HL-60 (cell line): ENCODE measurements at regions not wholly inside any gene's neighbourhood (a gene's known extent, or its start where the extent isn't known, plus 50 kb on each side); places are given as distances from the start of the nearest gene placed in this dataset.

Source experiments
- DNase-seq, 2 experiments: peaks; one replicate each; pipeline ENCODE4 v3.0.0-alpha.2; 2010 to 2020; ENCODE audit warnings: low read depth in 1 of 2, low spot score in 1 of 2
- H3K27ac ChIP-seq: fragments of 250-450 bp; sonication (Bioruptor Pico); replicated peaks from 2 replicates; pipeline ENCODE4 v1.5.1; 2020; ENCODE audit warnings: mild to moderate bottlenecking, moderate library complexity
- H3K27me3 ChIP-seq: fragments of 250-450 bp; sonication (Bioruptor Pico); 2 replicates; pipeline ENCODE4 v1.5.1; 2021; ENCODE audit warnings: mild to moderate bottlenecking, moderate library complexity; ENCODE audit not compliant: insufficient read depth, poor library complexity, severe bottlenecking
- H3K4me3 ChIP-seq: replicated peaks from 2 replicates; pipeline ENCODE4 v1.5.1; 2011; ENCODE audit warnings: mild to moderate bottlenecking, control low read depth, low read length; ENCODE audit not compliant: insufficient read depth
- CTCF ChIP-seq: IDR thresholded peaks from one replicate; pipeline ENCODE4 v1.5.1; 2011; ENCODE audit warnings: low read length, control low read depth, inconsistent platforms; ENCODE audit not compliant: insufficient read depth
- GABPA ChIP-seq: IDR thresholded peaks from 2 replicates; pipeline ENCODE4 v1.6.1; 2012; ENCODE audit warnings: low read depth
- POLR2AphosphoS5 ChIP-seq: IDR thresholded peaks from 2 replicates; pipeline ENCODE4 v1.6.1; 2012; ENCODE audit warnings: low read depth
- REST ChIP-seq: IDR thresholded peaks from 2 replicates; pipeline ENCODE4 v1.6.1; 2012; ENCODE audit warnings: low read depth; ENCODE audit not compliant: insufficient replicate concordance
- SPI1 ChIP-seq: IDR thresholded peaks from 2 replicates; pipeline ENCODE4 v1.6.1; 2012; ENCODE audit warnings: low read depth, mild to moderate bottlenecking, borderline replicate concordance

DNA sequence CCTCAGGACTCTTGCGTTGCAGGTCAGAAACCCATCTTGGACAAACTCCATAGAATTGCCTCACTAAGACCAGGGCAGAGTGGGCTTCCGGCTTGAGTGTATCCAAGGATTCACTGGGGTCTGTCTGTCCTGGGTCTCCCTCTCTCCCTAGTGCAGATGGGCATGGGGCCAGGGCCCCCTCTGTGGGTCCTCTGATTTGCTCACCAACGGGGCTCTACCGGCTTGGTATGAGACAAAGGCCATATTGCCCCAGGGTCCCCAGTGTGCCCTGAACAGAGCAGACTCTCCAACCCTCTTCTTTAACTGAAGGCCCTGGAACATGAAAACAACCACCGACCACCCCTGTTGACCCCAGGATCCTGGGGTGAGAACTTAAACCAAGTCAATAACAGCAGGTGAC is 68.2 kb upstream of the CHST15 start:
- Histone ChIP-seq H3K27me3 (no peaks in the 10 kb centered on the region), H3K4me3 (no peak overlapping the region), H3K27ac (no peak overlapping the region)
- DNase-seq: no peak
- TF ChIP-seq SPI1: no peak
- no peak for TF ChIP-seq GABPA
- no peak for TF ChIP-seq POLR2AphosphoS5
- no peak for TF ChIP-seq CTCF
- no peak for TF ChIP-seq REST

DNA sequence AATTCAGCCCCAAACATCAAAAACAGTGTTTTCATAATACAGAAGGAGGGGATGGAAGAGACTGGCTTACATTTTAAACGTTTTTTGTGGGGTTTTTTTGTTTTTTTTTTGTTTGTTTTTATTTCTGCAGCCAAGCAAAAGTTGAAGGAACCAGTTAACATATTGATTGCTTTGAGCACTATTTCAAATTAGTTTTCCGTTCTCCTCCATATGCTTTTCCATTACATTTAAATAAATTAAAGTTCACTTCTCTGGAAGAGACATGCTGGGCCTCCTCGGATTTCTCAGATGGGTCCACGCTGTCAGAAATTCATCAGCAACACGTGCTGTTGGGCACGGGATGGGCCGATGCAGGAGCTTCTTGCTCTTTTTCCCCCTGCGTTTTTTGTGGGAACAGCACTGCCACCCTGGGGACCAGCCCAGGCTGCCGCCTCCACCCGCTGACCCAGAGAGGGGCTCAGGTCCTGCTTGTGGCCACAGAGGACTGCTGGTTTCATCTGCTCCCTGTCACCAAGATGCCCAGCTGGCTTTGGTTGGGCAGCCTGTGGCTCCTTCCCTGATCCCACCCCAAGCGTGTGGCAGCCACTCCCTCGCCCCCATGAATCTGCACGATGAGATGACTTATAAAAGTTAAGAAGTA is 67.7 kb upstream of the CHST15 start:
- no peak for DNase-seq
- H3K27me3 ChIP-seq: no peaks in the 10 kb centered on the region
- TF ChIP-seq REST (no peak), CTCF (no peak), SPI1 (no peak), POLR2AphosphoS5 (no peak), GABPA (no peak)
- H3K4me3 ChIP-seq: no peak overlapping the region
- no peak overlapping the region for H3K27ac ChIP-seq

DNA sequence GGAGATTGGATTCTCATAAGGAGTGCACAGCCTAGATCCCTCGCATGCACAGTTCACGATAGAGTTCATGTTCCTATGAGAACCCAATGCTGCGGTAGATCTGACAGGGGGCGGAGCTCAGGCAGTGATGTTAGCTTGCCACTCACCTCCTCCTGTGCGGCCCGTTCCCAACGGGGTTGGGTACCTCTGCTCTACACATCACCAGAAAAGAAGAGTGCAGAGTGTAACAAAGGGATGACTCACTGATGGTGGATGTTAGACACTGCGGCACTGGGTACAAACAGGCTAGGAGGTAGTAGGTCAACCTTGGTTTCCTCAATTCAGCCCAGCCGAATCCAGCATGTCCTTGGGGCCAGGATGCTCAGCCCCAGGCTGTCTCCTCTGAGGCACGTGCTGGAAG is 66.8 kb upstream of the CHST15 start:
- H3K27ac ChIP-seq: no peak overlapping the region
- TF ChIP-seq POLR2AphosphoS5: no peak
- H3K4me3 ChIP-seq: no peak overlapping the region
- H3K27me3 ChIP-seq: no peaks in the 10 kb centered on the region
- DNase-seq: no peak

- H3K27me3 ChIP-seq: no peaks in the 10 kb centered on the region
- no peak for TF ChIP-seq POLR2AphosphoS5
- TF ChIP-seq SPI1: no peak
- no peak for TF ChIP-seq REST
- no peak for TF ChIP-seq GABPA
- no peak for TF ChIP-seq CTCF
- H3K4me3 ChIP-seq: no peak overlapping the region
- no peak overlapping the region for H3K27ac ChIP-seq
- DNase-seq: no peak
These were observed 65.8 kb upstream of the CHST15 start for GRCh38 chr10:124159153-124159552.
